Activated CD4-positive, alpha-beta T cell treated with anti-CD3 and anti-CD28 coated beads for 36 hours (primary cell): ENCODE measurements at regions not wholly inside any gene's neighbourhood (a gene's known extent, or its start where the extent isn't known, plus 50 kb on each side); places are given as distances from the start of the nearest gene placed in this dataset.
"Not testable (repeated sequence)": the region's sequence is repeated elsewhere in the genome, so short reads cannot be mapped to it uniquely, and the experiment has no call there.

Experiments used
- ATAC-seq: fragments of 200-7000 bp; cut with Tn5 transposase; one replicate; pipeline ENCODE4 v1.10.0; 2021; ENCODE audit warnings: mild to moderate bottlenecking, moderate library complexity
- CTCF ChIA-PET: fragments of 350-600 bp; sonication (Branson Sonifier 250); formaldehyde crosslinking; loops from one replicate; lab custom pipeline; 2021; ENCODE audit warnings: antibody characterized with exemption; lab: Charles Lee
- POLR2A ChIA-PET: fragments of 350-600 bp; sonication (Branson Sonifier 250); formaldehyde crosslinking; loops from one replicate; lab custom pipeline; 2021; ENCODE audit warnings: antibody characterized with exemption, inconsistent platforms; lab: Charles Lee
- DNase-seq: peaks from one replicate; pipeline ENCODE4 v3.0.0-alpha.2; 2020
- H3K27ac Mint-ChIP-seq: one replicate; pipeline ENCODE4 v1.8.0; 2021; ENCODE audit warnings: mixed read lengths
- H3K27me3 Mint-ChIP-seq: one replicate; pipeline ENCODE4 v1.8.0; 2021; ENCODE audit warnings: mixed read lengths
- H3K36me3 Mint-ChIP-seq: one replicate; pipeline ENCODE4 v1.8.0; 2021; ENCODE audit warnings: low read depth, mixed read lengths
- H3K4me1 Mint-ChIP-seq: one replicate; pipeline ENCODE4 v1.8.0; 2021; ENCODE audit warnings: mixed read lengths
- H3K4me3 Mint-ChIP-seq: one replicate; pipeline ENCODE4 v1.8.0; 2021; ENCODE audit warnings: mild to moderate bottlenecking, moderate library complexity, mixed read lengths
- H3K9me3 Mint-ChIP-seq: one replicate; pipeline ENCODE4 v1.8.0; 2021; ENCODE audit warnings: low read depth, mixed read lengths
- intact Hi-C, 2 experiments: fragments of 100-400 bp; cut with DNase I in 1 of 2; cut with micrococcal nuclease in 1 of 2; formaldehyde crosslinking; loops; one replicate each; pipeline versions ENCODE4 v1.14.2 to v1.15.1; 2022 to 2024; cut with DNase I, micrococcal nuclease

- intact Hi-C loops, DNase-seq, POLR2A ChIA-PET, ATAC-seq, H3K27ac Mint-ChIP-seq, H3K9me3 Mint-ChIP-seq, H3K36me3 Mint-ChIP-seq, CTCF ChIA-PET, H3K4me1 Mint-ChIP-seq, H3K4me3 Mint-ChIP-seq: not testable (repeated sequence)
- peaks cover 10% of the 10 kb centered on the region for H3K27me3 Mint-ChIP-seq
Observed at GRCh38 chr5:78709729-78710430, 61.3 kb upstream of the LHFPL2 start.

- POLR2A ChIA-PET: no interaction called here
- no peaks in the 10 kb centered on the region for H3K9me3 Mint-ChIP-seq
Observed at GRCh38 chr5:78706825-78707224, 58.3 kb upstream of the LHFPL2 start.

GRCh38 chr5:78706381-78706780 lies 57.8 kb upstream of the LHFPL2 start:
- DNase-seq (no peak), ATAC-seq (no peak)
- H3K9me3 Mint-ChIP-seq: no peaks in the 10 kb centered on the region
- ChIA-PET CTCF (no interaction called here), POLR2A (no interaction called here)
- no peaks in the 10 kb centered on the region for H3K36me3 Mint-ChIP-seq
- H3K27me3 Mint-ChIP-seq: peaks cover 8% of the 10 kb centered on the region
- no peak overlapping the region for H3K4me3 Mint-ChIP-seq
- H3K27ac Mint-ChIP-seq: no peak overlapping the region
- no peaks in the 10 kb centered on the region for H3K4me1 Mint-ChIP-seq
- intact Hi-C loops: no loop called here

More at GRCh38 chr5:78706825-78707224, 58.3 kb upstream of the LHFPL2 start:
- DNase-seq (no peak), ATAC-seq (no peak)
- CTCF ChIA-PET: no interaction called here
- Mint-ChIP-seq H3K36me3 (no peaks in the 10 kb centered on the region), H3K4me1 (no peaks in the 10 kb centered on the region), H3K27me3 (peaks cover 8% of the 10 kb centered on the region), H3K4me3 (no peak overlapping the region), H3K27ac (no peak overlapping the region)
- intact Hi-C loops: no loop called here

GRCh38 chr5:78705826-78706225 lies 57.3 kb upstream of the LHFPL2 start:
- POLR2A ChIA-PET: no interaction called here
- H3K9me3 Mint-ChIP-seq: no peaks in the 10 kb centered on the region
- ATAC-seq (no peak), DNase-seq (no peak)
- intact Hi-C loops: no loop called here
- H3K27me3 Mint-ChIP-seq: peaks cover 7% of the 10 kb centered on the region
- no peak overlapping the region for H3K27ac Mint-ChIP-seq
- H3K4me3 Mint-ChIP-seq: no peak overlapping the region
- CTCF ChIA-PET: no interaction called here
- no peaks in the 10 kb centered on the region for H3K36me3 Mint-ChIP-seq
- H3K4me1 Mint-ChIP-seq: no peaks in the 10 kb centered on the region

- H3K4me3 Mint-ChIP-seq: no peak overlapping the region
- CTCF ChIA-PET: no interaction called here
- POLR2A ChIA-PET: no interaction called here
- H3K36me3 Mint-ChIP-seq: no peaks in the 10 kb centered on the region
- no peak for DNase-seq
- H3K9me3 Mint-ChIP-seq: no peaks in the 10 kb centered on the region
- intact Hi-C loops: no loop called here
- no peak for ATAC-seq
- H3K4me1 Mint-ChIP-seq: no peaks in the 10 kb centered on the region
- H3K27me3 Mint-ChIP-seq: peaks cover 7% of the 10 kb centered on the region
- no peak overlapping the region for H3K27ac Mint-ChIP-seq
Observed at GRCh38 chr5:78701795-78702410, 53.3 kb upstream of the LHFPL2 start.

GRCh38 chr5:78699552-78700153 lies 51.1 kb upstream of the LHFPL2 start:
- POLR2A ChIA-PET: no interaction called here

GRCh38 chr5:78698191-78698791 lies 49.7 kb upstream of the LHFPL2 start:
- Mint-ChIP-seq H3K4me3 (no peak overlapping the region), H3K36me3 (no peaks in the 10 kb centered on the region), H3K27ac (no peak overlapping the region), H3K27me3 (no peaks in the 10 kb centered on the region), H3K4me1 (no peaks in the 10 kb centered on the region), H3K9me3 (peaks cover 1% of the 10 kb centered on the region)
- ATAC-seq (no peak), DNase-seq (no peak)
- ChIA-PET CTCF (no interaction called here), POLR2A (no interaction called here)
- intact Hi-C loops: no loop called here

More at GRCh38 chr5:78699552-78700153, 51.1 kb upstream of the LHFPL2 start:
- no peak overlapping the region for H3K27ac Mint-ChIP-seq
- H3K27me3 Mint-ChIP-seq: no peaks in the 10 kb centered on the region
- no peak for ATAC-seq
- CTCF ChIA-PET: no interaction called here
- DNase-seq: peak; percentile 15
- H3K4me1 Mint-ChIP-seq: no peaks in the 10 kb centered on the region
- intact Hi-C loops: no loop called here
- H3K9me3 Mint-ChIP-seq: no peaks in the 10 kb centered on the region
- no peaks in the 10 kb centered on the region for H3K36me3 Mint-ChIP-seq
- no peak overlapping the region for H3K4me3 Mint-ChIP-seq
